SKM-1 treated with dmso at 0.1 percent for 144 hours (cell line): ENCODE measurements at regions not wholly inside any gene's neighbourhood (a gene's known extent, or its start where the extent isn't known, plus 50 kb on each side); places are given as distances from the start of the nearest gene placed in this dataset.

ENCODE experiments used
- DNase-seq: peaks from one replicate; lab custom pipeline; 2025; ENCODE audit not compliant: unreplicated experiment; lab: John Stamatoyannopoulos, UW

DNA sequence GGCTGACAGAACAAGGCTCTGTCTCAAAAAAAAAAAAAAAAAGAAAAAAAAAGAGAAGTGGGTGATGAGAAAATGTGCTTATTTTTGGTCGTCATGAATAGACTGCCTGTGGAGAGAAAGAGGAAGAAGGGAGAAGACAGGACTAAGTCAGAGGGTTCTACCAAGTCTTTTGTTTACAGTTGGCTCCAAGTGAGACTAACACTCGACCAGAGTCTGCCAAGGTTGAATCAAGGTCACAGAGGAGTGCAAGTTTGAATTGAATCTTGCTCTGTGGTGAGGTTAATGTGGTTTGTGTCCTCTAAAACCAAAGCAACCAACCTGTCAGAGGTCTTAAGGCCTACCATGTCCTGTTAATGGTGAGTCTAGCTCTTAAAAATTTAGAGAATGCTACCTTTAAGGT lies 334.1 kb upstream of the GRM7 start:
- DNase-seq = peak; percentile 72

DNA sequence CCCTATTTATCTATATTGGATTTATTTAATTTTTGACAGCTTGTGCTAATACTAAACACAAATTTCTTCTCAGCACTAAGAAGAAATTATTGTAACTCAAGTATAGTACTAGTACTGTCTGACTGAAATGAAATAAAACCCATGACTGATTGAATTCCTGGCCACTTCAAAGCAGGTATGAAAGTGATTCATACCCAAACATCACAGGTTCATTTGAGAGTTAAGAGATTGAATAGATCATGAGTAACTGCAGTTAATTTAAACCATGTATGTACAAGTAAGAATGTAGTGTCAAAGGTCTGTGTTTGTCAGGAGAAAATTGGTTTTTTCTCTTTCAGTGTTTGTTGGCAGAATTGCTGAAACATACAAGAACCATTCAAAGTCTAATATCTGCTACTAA lies 332.0 kb upstream of the GRM7 start:
- DNase-seq = no peak

DNA sequence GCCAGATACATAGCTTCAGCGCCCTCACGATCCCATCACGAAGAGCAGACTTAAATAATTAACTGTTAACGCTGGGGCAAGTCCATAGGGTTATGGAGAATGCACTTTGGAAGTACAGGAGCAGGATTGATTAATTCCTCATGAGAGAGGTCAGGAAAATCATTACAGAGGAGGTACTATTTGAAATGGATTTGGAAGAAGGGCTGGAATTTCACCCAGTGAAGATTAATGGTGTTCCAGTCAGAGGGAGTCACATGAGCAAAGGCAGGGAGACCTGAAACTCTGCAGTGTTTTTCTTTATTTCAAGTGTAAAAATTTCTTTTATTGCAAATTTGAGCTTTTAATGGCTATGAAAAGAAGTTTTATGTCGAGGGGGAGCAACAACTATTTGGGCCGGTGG lies 329.8 kb upstream of the GRM7 start:
- DNase-seq = no peak

DNA sequence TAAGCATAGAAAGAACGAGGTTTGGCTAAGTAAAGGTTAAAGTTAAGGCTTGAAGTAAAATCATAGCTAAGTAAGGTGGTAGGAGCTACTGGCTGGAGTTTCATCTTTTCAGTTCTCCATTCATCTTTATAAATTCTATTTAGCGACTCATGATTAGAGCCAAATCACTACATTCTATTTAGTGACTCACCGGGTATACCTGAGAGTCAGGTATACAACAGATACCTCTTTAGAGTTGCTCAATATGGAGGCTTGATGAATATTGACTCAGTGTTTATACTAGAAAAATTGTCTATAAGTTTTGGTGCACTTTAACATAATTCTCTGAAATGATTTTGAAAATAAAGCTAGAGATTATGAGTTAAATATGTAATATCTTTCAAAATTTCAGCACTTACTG lies 328.8 kb upstream of the GRM7 start:
- no peak for DNase-seq

DNA sequence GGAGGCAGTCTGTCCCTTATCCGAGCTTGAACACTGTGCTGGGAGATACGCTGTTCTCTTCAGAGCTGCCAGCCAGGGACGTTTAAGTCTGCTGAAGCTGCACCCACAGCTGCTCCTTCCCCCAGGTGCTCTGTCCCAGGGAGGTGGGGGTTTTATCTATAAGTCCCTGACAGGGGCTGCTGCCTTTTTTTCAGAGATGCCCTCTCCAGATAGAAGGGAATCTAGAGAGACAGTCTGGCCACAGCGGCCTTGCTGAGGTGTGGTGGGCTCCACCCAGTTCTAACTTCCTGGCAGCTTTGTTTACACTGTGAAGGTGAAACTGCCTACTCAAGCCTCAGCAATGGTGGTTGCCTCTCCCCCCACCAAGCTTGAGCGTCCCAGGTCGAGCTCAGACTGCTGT lies 319.9 kb upstream of the GRM7 start:
- no peak for DNase-seq

DNA sequence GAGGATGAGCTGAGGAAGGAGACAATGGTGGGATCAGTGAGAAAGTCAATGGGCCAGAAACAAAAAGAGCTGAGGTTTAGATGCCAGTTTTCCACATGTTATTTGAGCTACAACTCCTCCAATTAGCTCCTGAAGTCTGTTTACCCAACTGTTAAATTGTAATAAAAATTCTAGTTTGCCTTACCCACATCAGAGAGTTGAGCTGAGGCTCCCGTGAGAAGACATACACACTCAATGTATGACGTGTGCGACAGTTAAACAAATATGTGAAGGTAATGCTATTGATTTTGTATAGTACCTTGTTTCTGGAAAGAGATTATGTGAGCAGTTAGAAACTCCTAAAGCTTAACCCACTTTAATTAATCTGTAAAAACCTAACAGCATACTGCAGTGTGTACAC lies 318.1 kb upstream of the GRM7 start:
- no peak for DNase-seq

DNA sequence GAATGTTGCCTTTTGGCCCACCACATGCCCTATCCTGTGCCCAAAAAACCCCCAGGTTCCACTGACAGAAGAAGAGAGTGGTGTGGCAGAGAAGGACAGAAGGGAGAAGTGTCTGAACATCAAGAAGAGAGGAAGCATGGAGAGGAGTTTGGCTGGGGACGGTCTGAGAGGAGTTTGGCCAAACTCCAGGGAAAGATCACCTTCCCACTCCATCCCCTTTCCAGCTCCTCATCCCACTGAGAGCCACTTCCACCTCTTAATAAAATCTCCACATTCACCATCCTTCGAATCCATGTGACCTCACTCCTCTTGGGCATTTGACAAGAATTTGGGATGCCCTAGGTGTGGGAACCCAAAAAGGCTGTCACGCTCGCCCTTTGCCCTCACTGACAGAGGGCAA lies 311.6 kb upstream of the GRM7 start:
- DNase-seq = no peak

DNA sequence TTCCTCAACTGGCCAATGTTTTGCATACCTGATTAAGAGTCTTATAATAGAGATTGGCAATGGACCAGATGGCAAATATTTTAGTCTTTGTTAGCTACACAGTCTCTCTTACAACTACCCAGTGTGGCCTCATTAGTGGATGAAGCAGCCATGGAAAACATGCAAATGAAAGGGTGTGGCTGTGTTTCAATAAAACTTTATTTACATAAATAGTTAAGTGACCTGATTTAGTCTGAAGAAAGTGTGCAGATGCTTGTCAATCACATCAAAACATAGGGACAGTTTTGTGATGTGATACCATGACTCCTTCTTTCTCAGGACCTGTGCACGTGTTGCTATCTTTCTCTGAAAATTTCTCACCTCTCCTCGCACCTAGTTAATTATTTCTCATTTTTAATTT lies 309.8 kb upstream of the GRM7 start:
- DNase-seq = no peak

DNA sequence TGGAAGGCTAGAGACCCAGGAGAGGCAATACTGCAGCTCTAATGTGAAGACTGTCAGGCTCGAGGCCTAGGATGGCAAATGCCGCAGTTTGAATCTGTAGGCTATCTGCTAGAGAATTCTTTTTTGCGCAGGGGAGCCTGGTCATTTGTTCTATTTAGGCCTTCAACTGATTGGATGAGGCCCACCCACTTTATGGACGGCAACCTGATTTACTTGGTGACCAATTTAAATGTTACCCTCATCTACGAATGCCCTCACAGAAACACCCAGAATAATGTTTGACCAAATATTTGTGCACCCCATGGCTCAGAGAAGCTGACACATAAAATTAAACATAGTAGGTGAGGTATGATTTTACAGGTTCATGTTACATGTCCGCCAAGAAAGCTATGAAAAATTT lies 300.7 kb upstream of the GRM7 start:
- DNase-seq = no peak

DNA sequence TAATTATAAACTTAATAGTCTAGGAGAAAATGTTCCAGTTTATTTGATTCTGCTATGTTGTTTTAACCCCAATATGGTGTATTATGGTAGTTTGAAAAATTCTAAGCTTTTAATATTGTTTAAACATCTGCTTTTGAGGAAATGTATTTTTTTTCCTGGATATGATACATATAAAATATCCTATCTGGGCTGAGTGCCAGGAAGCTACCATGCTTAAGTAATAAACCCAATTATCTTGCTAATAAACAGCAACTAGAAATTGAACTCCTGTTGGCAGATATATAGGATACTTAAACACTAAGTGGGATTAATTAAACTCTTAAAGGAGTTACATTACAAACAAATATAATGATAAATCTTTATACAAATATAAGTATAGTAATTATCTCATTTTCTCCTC lies 293.7 kb upstream of the GRM7 start:
- DNase-seq = no peak

DNA sequence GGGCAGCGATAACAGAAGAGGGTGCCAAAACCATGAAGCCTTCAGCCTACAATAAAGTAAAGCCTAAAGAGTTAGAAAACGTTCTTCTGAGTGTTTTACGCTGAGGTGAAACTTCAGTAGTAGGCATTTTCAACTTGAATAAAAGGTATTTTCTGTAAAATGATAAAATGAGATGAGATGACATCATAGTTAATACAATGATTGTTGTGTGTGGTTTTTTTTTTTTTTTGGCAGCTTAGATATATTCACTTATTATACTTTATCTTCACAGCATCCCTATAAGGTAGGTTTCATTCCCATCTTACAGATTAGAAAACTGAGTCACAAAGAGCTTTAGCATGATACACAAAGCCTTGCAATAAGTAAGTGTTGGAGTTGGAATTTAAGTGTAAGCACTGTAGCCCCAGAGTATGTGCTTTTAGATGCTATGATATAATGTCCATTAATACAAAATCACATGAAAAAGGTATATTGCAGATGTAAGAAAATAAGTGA lies 291.9 kb upstream of the GRM7 start:
- DNase-seq = no peak

DNA sequence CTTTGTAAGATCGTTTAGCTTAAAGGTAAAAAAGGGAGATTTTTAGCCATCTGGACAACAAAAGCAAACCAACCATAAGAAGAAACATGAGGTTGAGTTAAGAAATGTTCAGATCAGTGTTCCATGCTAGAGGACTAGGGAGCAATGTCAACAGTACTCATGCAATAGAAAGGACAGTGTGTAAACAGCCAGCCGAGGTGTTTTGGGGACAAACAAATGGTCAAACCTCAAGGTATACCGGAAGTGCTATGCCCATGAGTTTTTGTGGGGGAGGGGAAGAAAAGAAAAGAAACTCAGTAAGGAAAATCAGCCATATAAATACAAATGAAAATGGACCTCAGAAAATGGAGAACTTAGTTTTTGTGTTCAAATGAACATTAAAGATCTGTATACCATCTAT lies 289.5 kb upstream of the GRM7 start:
- DNase-seq = no peak

DNA sequence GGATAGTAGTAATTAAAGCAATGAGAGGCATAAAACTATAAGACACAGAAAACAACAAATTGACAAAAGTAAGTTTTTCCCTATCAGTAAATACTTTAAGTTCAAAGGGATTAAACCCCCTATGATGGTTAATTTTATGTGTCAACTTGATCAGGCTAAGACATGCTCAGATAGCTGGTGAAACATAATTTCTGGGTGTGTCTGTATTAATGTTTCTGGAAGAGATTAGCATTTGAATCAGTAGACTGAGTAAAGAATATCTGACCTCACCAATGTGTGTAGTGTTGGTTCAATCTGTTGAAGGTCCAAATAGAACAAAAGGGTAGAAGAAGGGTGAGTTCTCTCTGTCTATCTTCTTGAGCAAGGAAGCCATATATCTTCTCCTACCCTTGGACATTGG lies 283.3 kb upstream of the GRM7 start:
- no peak for DNase-seq

DNA sequence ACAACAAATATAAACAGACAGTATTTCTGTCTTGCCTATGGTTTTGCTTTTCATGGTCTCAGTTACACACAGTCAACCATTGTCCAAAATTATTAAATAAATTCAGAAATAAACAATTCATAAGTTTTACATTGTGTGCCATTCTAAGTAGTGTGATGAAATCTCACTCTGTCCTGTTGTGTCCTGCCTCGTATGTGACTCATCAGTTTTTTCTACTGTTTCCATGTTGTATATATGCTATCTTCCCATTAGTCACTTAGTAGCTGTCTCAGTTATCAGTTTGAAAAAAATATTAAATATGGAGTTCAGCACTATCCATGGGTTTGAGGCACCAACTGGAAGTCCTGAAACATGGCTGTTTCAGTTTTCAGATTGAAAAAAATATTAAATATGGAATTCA lies 282.4 kb upstream of the GRM7 start:
- no peak for DNase-seq

DNA sequence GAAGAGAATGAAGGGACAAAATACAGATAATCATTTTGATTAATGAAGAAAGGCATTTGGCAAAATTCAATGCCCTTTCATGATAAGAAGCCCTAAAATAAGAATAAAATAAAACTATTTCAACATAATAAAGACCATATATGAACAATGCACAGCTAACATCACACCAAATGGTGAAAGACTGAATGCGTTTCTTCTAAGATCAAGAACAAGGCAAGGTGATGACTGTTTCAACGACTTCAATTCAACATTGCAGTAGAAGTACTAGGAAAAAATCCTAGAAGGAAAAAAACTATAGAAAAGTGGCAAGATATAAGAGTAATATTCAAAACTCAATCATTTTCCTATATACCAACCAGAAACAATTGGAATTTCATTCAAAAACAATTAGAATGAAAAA lies 280.1 kb upstream of the GRM7 start:
- DNase-seq = no peak

DNA sequence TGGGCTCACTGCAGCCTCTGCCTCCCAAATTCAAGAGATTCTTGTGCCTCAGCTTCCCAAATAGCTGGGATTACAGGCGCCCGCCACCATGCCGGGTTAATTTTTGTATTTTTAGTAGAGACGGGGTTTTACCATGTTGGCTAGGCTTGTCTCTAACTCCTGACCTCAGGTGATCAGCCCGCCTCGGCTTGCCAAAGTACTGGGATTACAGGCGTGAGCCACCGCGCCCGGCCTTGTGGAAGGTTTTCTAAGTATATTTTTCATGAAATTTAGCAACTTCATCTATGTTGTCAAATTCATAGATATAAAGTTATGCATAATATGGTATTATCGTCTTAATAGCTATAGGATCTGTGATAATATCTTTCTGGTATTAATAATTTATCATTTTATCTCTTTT lies 275.6 kb upstream of the GRM7 start:
- no peak for DNase-seq

DNA sequence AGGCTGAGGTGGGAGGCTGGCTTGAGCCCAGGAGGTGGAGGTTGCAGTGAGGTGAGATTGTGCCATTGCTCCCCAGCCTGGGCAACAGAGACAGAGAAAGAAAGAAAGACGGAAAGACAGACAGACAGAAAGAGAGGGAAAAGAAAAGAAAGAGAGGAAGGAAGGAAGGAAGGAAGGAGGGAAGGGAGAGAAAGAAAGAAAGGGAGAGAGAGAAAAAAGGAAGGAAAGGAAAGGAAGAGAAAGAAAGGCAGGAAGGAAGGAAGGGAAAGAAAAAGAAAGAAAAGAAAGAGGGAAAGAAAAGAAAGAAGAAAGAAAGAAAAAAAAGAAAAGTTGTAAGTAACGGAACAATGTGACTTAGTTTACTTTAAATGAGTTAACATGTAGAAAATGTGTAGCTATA lies 260.7 kb upstream of the GRM7 start:
- DNase-seq = no peak

DNA sequence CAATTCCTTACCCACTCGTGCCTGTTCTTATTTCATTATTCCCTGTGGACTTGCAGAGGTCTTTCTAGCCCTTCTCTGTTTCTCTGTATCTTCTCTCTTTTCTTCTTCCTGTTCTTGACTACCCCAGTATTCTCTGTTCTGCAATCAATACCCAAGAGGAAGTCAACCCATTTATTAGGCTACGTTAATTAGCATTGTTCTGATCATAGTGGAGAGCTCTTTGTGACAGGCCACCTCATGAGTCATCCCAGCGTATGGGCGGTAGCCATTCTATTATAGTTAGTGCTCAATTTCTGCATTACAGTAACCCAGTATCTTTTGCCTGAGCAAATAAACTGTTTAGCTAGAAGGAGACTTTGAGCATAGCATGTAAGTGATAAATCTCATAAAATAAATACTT lies 259.5 kb upstream of the GRM7 start:
- no peak for DNase-seq

DNA sequence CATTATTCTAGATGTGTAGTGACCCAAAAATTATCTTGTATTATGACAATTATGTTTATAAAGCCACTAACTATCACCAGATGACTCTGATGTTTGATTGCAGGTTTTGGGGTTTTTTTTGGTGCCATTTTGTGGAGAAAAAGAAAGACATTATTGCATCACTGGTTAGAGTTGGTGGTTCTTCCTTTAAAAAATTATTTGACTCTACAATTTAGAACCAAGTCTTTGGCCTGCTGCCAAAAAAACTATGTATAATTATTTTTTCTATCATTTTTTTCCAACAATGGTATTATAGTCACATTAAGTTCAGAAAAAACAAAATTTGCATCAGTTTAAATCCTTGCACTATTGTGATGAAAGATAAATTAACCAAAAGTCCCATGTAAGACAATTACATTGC lies 258.6 kb upstream of the GRM7 start:
- DNase-seq = no peak

DNA sequence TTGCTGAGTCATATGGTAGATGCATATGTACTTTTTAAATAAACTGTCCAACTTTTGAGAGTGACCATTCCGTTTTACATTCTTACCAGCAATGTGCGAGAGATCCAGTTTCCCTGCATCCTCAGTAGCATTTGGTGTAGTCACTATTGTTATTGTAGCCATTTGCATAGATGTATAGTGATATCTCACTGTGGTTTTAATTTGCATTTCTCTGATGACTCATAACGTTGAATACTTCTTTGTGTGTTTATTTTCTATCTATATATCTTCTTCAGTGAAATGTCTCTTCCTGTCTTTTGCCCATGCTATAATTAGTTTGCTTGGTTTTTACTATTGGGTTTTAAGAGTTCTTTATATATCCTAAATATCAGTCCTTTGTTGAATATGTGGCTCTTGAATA lies 255.7 kb upstream of the GRM7 start:
- DNase-seq = no peak

DNA sequence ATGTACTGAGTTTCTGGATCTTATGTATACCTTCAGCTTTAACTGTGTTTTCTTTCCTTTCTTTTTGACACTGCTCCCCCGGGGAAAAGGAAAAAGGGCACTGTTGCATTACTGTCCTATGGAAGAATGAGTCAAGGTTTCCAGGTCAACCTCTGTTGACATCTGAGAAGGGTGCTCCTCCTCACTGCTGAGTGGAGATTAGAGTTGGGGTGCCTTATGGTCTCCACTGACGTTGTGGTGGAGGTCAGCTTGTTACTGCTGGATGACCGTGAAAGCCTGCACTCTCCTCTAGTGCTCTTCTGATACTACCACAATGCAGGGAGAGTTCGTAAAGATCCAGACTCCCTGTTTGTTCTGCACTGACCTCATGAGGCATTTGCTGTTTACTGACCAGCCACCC lies 252.1 kb upstream of the GRM7 start:
- DNase-seq = no peak

DNA sequence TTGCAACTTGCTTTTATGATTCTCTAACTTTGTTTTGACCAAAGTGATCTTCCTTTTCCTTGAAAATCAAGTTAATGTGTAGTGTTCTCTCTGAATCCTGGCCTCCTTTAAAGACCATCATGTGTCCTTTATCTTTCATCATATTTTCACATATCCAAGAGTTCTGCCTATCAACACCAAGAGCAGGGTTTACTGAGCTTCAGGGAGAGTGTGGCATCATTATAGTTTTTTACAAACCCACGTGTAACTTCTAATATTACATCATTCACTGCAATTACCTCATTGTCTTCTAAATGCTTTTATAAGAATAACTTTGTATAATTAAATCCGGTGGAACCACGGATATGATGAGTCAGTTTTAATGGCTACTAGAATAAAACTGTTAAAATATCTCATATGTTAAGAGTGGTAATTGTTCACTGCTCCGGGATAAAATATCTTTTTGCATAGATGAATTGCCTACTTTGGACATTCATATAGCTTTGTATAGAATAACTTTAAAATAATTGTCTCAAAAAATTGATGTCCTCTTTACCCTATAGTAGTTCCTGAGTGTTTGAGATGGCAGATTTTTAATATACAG lies 248.8 kb upstream of the GRM7 start:
- DNase-seq = no peak

DNA sequence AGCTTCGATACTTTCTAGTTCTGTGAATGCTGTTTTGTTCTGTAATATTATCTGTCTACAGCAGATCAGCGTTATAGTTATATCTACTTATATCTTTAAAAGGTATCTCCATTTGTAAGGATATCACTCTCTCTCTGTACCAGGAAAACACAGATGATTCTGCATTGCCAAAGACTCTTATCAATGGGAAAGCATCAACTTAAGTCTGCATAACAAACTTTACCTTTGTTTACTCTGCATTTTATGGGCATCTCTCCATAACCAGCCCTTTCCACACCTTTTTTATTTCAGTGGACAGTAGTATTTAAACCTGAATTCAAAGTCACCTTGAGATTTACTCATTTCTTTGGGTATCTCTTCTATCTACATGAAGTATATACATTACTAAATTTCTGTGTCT lies 238.7 kb upstream of the GRM7 start:
- DNase-seq = no peak

DNA sequence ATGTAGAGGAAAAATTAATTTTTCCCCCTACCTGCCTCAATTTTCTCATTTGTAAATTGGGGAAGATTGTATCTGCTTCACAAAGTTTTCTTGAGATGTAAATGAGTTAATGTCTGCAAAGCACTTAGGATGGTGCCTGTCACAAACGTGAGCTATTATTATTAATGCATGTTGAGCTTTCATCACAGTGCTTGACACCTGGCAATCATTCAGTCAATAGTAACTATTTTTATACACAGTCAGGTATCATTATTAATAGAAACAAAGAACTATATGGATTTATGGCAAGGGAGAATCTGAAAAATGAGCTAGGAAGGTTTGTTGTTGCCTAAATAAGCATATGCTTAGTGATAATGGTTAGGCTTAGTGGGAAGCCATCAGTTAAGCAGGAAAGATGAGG lies 238.2 kb upstream of the GRM7 start:
- no peak for DNase-seq
